Right ventricle myocardium superior (tissue), 1 donor: ENCODE measurements at regions not wholly inside any gene's neighbourhood (a gene's known extent, or its start where the extent isn't known, plus 50 kb on each side); places are given as distances from the start of the nearest gene placed in this dataset.
"Not testable (repeated sequence)": the region's sequence is repeated elsewhere in the genome, so short reads cannot be mapped to it uniquely, and the experiment has no call there.

ENCODE experiments used
- ATAC-seq: fragments of 200-7000 bp; cut with Tn5 transposase; one replicate; pipeline ENCODE4 v1.9.1; 2020; ENCODE audit warnings: mild to moderate bottlenecking; ENCODE audit not compliant: poor library complexity
- DNase-seq: peaks from one replicate; pipeline ENCODE4 v3.0.0-alpha.2; 2020
- intact Hi-C: fragments of 100-400 bp; cut with DNase I; formaldehyde crosslinking; loops from one replicate; pipeline ENCODE4 v1.11.2; 2022
- donor health status: DM: no; HTN: yes; CAD: no; lungs with severe emphysema.

GRCh38 chr2:56015711-56016115, 92.1 kb upstream of the EFEMP1 start:
- intact Hi-C loops, result no loop called here
- ATAC-seq, result no peak
- no peak for DNase-seq

- DNase-seq, result no peak
- intact Hi-C loops, result no loop called here
- no peak for ATAC-seq
These were observed 94.2 kb upstream of the EFEMP1 start for GRCh38 chr2:56017784-56018183.

DNA sequence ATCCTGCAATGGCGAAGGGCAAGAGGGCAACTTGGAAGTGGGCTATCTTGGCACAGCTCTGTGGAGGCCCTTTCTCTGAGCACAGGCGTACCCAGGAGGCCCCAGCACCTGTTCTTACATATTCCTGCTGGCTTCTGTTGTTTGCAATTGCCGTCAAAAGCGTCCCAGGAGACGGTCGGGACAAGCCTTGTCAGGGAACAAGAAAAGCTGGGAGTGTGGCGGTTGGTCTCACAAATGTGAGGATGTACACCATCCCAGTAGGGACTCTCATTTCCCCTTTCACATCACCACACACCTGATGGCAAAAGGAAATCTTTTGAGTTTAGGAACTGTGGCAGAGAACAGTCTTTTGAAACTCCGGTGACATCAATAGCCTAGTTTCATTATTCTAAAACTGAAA, 94.7 kb upstream of the EFEMP1 start:
- DNase-seq (no peak), ATAC-seq (no peak)
- intact Hi-C loops, result no loop called here

GRCh38 chr2:56021136-56021474, 97.5 kb upstream of the EFEMP1 start:
- intact Hi-C loops, result no loop called here
- DNase-seq (no peak), ATAC-seq (no peak)

DNA sequence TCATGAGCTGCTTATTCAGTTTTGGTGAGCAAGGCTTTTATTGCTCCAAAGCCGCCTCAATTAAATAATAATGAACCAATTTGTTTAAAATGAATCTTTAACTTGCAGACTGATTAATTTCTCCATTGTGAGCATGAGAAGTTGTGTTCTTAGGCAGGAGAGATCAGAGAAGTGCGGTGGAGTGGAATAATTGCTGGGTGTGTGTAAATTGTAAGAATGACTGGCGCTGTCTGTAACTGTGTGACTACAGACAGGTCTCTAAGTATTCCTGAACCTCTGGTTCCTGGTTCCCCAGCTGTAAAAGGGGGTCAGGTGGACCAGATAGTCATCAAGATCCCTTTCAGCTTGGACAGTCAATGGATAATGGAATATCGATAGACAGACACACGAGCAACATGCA, 98.0 kb upstream of the EFEMP1 start:
- intact Hi-C loops, result no loop called here
- DNase-seq, result no peak
- no peak for ATAC-seq

DNA sequence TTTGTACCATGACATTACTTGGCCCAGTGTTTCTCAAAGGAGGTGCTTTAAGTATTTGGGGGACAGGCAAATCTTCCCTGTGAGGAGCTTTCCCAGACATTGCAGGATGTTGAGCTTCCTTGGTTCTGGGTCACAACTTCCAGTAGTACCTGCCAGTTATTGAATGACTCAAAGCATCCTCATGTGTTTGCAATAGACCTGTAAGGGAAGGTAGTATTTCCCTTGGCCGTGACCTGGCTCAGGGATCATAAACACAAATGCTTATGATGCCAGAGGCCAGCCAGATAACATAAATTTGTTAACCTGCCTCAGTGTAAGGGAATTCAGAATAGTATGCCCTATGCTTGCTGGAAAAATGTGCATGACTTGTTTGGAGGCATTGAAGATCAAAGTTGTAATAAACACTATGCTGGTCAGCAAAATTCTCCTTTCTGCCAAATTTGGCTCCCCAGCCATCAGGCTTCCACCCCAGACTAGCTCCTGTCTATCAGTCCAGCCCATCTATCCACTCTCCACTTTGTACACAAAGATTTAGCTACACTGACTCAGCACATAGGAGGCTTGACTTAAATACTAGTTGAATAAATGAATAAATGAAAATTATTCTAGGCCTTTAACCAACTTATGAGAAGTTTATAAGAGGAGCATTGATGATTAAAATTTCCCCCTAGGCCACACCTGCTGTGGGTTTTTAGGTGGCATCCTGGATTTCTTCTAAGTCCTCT, 102.0 kb upstream of the EFEMP1 start:
- ATAC-seq (no peak), DNase-seq (no peak)
- intact Hi-C loops, result no loop called here

GRCh38 chr2:56026828-56027227, 103.2 kb upstream of the EFEMP1 start:
- intact Hi-C loops, result no loop called here
- ATAC-seq, result no peak
- no peak for DNase-seq

DNA sequence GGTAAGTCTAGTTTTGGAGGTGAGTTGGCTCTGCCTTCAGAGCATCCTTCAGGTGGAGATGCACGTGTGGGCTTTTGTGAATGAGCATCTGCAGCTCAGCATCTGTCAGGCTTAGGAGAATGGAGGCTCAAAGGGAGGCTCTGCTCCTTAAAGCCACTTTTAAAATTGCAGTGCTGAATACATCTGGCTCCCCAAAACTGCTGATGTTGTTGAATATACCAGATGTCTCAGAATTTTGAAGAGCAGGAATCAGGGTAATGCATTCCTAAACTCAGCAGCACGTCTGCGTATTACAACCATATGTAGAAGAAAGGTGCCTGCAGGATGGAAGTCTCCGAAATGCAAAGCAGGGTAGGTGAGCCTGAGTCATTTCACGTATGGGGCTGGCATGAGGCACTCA, 106.5 kb upstream of the EFEMP1 start:
- DNase-seq (no peak), ATAC-seq (no peak)
- intact Hi-C loops, result no loop called here

- ATAC-seq (no peak), DNase-seq (no peak)
- intact Hi-C loops, result no loop called here
These were observed 107.3 kb upstream of the EFEMP1 start for GRCh38 chr2:56030901-56031300.

DNA sequence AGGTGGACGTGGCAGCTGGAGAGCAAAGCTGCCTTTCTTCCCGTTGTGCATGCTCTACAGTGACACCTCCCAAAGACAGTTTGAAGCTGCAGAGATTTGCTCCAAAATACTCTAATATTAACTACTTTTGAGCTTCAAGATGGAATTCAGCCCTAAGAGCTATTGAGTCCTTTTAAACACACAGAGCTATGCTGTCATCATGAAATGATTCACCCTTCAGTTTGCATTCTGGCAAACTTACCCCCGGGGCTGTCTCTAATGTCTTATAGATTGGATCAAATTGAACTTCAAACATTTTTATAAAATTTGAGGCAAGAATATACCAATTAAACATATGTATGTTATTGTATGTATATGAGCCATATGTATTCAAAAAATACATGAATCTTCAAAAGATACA, 110.7 kb upstream of the EFEMP1 start:
- ATAC-seq, result no peak
- intact Hi-C loops, result no loop called here

DNA sequence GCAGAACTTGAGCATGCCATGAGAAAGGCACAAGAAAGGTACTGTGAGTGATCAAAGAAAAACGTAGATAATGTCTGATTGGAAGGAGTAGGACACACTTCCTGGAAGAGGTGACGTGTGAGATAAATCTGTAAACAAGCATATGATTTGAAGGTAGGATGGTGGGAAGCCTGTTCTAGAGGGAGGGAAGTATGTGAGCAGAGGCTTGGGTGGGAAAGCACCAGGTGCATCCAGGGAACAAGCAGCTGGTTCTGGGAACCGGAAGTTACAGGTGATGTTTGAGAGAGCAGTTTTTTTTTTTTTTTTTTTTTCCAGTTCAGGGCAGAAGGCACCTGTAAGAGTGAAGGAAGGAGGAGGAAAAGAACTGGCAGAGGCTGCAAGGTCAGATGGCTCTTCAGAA, 116.6 kb upstream of the EFEMP1 start:
- no peak for DNase-seq
- intact Hi-C loops, result no loop called here
- no peak for ATAC-seq

More for the DNA sequence above, 110.7 kb upstream of the EFEMP1 start:
- no peak for DNase-seq

- intact Hi-C loops, result no loop called here
These were observed 117.3 kb upstream of the EFEMP1 start for GRCh38 chr2:56040834-56041233.

GRCh38 chr2:56047136-56047535, 123.6 kb upstream of the EFEMP1 start:
- ATAC-seq (no peak), DNase-seq (no peak)
- intact Hi-C loops, result no loop called here

More at GRCh38 chr2:56040834-56041233, 117.3 kb upstream of the EFEMP1 start:
- ATAC-seq, result no peak
- no peak for DNase-seq

DNA sequence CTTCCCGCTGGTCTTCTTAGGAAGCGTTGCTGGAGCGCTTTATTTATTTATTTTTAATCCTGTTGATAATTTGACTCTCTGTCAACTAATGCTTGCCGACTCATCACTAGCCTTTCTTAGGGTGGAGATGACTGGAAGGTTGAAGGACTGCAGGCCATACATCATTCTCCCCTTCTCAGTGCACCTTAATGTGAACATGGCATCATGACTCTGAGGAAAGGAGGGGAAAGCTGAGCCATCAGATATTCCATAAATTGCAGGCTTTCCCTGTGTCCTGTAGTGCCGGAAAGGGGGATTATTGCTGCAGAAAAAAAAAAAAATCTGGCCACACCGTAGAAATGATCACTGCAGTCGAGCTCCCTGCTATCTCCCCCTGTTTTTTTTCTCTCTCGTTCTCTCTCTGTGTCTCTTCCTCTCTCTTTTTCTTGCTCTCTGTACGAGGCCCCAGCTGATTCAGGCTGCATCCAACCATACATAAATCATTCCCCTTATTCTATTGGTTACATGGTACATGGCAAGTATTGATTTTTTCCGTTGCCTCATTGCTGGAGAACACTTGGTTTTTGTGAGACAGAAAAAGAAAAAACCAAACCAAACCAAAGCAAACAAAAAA, 125.8 kb upstream of the EFEMP1 start:
- ATAC-seq (no peak), DNase-seq (no peak)
- intact Hi-C loops, result no loop called here

DNA sequence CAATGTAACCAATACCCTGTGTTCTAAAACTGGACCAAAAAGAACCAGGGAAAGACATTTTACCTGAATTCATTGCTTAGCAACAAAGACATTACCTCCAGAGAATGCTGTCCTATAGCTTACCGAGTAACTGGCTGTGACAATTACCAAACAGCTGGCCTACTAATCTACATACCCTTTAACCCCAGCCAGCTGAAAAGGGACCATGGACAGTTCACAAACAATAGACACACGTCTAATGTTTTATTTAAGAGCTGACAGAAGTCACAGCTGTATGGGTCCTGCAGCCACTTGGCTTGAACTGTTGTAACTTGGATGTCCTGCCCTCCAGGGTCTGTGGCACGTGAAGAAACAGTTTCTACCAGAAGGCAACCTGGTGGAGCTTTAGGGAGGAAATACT, 130.1 kb upstream of the EFEMP1 start:
- intact Hi-C loops, result no loop called here
- ATAC-seq (no peak), DNase-seq (no peak)

- ATAC-seq, result no peak
- no peak for DNase-seq
- intact Hi-C loops, result no loop called here
These were observed 128.4 kb upstream of the CCDC85A start for GRCh38 chr2:56055405-56055804.

DNA sequence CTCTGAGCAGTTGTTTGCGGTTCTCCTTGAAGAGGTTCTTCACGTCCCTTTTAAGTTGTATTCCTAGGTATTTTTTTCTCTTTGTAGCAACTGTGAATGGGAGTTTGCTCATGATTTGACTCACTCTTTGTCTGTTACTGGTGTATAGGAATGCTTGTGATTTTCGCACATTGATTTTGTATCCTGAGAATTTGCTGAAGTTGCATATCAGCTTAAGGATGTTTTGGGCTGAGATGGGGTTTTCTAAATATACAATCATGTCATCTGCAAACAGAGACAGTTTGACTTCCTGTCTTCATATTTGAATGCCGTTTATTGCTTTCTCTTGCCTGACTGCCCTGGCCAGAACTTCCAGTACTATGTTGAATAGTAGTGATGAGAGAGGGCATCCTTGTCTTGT, 122.5 kb upstream of the CCDC85A start:
- DNase-seq, intact Hi-C loops, ATAC-seq: not testable (repeated sequence)

DNA sequence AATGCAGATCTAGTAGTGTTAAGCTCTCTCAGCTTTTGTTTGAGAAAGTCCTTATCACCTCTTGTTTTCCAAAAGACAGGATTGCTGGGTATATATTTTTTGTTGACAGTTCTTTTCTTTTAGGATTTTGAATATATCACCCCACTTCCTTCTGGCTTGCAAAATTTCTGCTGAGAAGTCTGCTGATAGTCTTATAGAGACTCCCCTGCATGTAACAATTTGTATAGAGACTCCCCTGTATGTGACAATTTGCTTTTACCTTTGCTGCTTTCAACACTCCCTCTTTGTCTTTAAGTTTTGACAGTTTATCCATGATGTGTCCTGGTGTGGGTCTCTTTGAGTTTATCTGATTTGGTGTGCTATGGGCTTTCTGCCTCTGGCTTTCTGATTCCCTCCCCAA, 115.0 kb upstream of the CCDC85A start:
- DNase-seq, result no peak
- ATAC-seq, result no peak
- intact Hi-C loops, result no loop called here

GRCh38 chr2:56077359-56077915, 106.4 kb upstream of the CCDC85A start:
- ATAC-seq (no peak), DNase-seq (no peak)
- intact Hi-C loops, result no loop called here

- ATAC-seq (no peak), DNase-seq (no peak)
- intact Hi-C loops, result no loop called here
These were observed 101.1 kb upstream of the CCDC85A start for GRCh38 chr2:56082665-56083064.
